Right lung (tissue), 2 donors: ENCODE measurements at regions not wholly inside any gene's neighbourhood (a gene's known extent, or its start where the extent isn't known, plus 50 kb on each side); places are given as distances from the start of the nearest gene placed in this dataset.

Source experiments
- DNase-seq, 2 donors: peaks; one replicate each; pipeline ENCODE4 v3.0.0-alpha.2; 2013

DNA sequence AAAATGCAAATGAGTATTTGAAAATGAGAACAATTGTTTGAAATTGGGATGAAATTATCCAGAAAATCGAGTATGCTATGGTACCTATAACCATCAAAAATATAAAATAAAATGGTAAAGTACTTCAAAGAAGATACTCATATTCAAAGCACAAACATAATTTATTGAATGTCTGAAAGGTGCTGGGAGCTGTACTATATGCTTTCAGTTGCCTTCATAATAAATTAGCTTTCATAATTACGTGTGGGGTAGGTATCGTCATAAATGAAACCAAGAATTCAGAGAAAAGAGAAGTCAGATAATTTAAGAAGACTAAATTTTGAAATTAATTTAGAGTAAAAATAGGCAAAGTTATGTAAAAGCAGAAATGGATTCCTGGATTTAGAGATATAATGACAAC is 721.9 kb upstream of the ACVR2A start:
- no peak for DNase-seq

DNA sequence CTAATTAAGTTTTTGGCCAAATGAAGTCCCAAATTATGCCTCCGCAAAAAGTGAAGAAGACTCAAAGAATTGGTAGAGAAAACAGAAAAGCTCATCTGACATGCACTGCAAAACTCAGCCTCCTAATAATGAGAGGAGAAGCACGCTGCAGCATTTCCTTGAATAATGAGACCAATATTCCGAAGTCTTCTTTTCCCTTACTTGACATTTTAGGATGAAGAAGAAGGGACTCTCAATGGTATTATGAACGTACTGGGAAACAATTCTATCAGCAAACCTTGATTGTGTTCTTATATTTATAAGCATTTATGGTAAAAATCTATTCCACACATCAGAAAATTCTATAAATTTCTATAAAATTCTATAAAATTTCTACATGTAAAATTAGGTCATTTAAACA is 733.9 kb upstream of the ACVR2A start:
- DNase-seq: no peak

DNA sequence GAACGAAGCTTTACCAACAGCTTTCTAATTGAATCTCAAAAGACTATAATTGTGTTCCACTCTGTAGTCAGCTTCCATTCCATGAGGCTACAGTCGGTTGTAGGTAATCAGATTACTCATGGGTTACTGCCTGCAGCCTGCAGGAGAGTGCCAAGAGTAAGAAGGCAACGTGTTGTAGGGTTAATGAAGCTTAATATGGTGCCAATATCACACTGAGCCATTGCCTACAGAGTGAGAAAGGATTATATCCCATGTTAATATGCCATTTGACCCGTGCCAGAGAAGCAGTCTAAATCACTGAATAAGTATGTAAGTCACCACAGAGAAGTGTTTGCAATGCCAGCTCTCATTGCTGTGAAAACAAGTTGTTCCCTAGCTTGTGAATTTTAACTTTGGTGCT is 734.5 kb upstream of the ACVR2A start:
- DNase-seq: no peak

DNA sequence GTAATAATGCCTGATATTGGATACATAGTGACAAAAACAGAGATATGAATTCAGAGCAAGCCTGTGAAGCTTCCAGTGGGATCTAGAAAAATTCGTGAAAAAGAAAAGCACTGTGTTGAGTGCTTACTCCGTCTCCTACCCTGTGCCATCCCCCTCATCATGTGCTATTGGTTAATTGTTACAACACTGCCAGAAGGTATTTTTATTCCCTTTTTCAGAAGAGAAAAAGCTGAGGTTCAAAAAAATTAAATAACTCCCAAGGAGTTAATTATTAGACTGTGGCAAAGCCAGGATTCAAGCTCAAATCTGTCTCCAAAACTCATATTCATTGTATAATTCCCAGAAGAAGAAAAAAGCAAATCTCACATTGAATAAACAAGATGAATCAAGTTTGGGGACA is 735.5 kb upstream of the ACVR2A start:
- DNase-seq: no peak

DNA sequence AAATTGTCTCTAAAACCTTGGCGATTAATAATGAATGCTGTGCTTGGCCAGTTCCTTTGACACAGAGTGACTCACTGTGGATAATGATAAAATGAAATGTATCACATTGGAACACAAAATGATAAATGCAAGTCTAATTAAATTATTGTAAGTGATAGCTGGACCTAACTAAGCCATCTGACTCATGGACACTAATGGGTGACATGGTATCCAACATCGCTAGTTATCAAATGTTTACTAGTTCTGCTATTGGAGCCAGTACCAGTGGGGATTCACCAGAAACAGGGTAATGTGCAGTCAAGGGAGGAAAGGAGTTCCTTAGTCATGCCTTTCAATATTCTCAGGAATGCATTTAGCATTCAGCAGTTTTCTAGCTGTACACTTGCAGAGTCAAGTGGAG is 736.3 kb upstream of the ACVR2A start:
- no peak for DNase-seq

DNA sequence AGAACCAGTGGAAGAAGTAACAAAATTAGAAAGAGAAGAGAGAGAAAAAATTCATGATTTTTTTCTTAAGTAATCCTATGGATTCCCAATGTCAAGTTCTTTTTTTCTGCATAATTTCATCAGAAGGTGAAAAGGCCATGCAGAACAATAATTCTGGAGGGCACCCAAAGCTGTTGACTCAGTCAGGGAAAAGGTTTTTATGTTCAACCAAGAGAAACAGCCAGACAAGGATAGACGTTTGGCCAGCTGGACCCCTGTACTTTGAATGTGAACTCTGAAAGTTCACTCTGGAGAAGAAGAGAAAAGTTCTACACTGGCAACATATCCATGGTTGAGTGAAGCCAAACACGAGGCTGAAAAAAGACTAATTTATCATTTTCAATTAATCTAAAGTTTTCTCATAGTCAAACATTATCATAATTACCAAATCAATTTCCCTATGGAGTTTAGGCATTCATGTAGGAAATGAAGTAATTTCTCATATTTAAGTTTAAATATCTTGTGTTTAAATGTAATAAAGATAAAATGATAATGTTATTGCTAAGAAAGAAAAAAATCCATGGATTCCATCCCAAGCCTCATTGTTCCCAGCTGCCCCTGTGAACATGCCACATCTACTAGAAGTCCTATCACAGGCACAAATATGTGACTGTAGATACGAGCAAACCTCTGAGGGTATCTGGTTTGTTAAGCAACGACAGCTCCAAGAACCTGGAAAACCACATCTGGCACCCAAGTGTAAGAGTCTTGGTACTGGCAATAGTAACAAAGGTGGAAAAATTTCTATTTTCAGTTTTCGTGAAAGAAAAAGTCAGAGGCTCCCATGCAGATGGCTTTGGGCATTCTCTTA is 742.7 kb upstream of the ACVR2A start:
- no peak for DNase-seq

DNA sequence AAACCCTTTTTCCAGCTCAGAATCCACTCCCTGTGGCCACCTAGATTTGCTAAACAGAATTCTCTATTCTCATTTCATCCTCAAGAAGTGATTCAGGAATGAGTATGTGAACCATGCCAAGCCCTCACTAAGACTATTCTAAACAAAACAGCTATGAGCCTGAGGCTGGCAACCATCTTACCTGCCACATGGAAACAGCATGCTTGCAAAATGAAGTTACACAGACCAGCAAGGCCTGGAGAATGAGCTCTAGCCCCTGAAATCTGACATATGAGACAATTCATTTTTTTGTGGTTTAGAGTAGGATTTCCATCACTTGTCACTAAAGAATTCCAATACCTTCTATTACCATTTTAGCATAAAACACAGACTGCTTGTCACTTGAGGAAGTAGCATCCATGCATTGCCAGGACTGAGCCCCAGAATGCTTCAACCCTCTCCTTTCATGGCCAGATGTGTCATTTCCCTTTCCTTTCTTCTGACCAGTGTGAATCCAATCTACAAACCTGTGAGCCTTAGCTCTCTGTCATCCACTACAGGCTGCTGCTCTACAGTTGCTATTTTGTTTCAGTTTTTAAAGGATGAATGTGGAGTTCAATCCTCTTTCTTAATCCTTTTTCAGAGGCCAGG is 744.3 kb upstream of the ACVR2A start:
- DNase-seq: no peak

DNA sequence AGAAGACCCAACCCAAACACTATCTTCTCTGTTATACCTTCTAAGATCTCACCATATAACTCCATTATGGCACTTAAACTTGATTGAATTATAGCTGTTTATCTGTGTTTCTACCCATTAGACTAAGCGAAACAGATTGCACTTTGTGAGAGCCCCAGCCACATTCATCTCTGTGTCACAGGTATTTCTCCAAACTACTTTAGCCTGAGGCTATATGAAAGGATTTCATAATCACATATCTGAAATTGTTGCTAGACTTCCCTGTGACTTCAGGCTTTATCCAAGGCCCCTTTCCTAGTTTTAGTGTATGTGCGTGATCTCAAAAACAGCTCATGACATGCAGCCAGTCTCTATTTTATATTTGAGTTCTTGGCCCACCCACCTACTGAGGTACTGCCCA is 745.0 kb upstream of the ACVR2A start:
- no peak for DNase-seq

DNA sequence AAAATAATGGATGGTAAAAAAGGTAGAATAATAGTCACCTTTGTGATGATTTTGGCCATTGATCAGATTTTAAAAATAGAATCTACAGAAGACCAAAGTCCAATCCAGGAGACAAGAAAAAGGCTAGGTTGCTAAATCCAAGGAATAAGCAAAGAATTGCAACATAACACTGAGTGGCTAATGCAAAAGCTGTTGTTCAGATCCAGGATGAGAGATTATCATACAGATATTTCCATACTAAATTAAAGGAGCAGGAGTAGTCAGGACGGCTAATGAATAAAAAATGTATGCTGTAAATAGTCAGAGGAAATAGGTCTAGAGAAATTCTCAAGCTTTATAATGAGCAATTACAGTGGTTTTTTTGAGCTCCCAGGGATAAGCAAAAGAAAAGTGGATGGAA is 745.9 kb upstream of the ACVR2A start:
- DNase-seq: no peak

DNA sequence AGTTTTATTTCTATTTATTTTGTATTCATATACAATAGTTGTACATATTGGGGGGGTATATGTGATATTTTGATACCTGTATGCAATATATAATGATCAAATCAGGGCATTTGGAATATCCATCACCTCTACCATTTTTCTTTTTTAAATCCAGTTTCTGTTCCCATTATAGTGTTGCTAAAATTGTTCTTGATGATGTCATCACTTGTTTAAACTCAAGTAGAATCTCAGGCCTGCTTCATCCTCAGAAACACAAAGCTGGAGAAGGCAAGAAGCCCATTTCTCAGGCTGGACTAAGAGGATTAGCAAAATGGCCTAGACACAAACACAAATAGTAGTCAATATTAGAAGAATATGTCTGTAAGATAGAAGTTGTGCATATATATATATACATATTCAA is 747.1 kb upstream of the ACVR2A start:
- DNase-seq: no peak

DNA sequence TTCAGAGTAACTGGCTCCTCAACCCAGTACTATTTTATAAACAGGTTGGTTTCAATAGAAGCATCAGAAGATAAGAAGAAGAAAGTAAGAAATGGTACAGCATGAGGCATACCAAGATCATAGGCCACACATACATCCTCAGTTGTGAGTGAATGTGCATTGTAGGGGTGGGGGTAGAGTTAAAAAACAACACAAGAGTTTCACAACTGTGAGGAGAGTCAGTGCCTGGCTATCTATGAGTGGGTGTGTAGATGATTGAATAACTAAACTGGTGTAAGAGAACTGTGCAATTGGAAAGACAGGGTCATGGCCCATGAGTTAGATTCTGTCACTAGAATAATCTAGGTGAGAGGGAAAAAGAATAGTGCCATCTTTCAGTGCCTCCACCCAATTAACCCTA is 748.2 kb upstream of the ACVR2A start:
- no peak for DNase-seq

DNA sequence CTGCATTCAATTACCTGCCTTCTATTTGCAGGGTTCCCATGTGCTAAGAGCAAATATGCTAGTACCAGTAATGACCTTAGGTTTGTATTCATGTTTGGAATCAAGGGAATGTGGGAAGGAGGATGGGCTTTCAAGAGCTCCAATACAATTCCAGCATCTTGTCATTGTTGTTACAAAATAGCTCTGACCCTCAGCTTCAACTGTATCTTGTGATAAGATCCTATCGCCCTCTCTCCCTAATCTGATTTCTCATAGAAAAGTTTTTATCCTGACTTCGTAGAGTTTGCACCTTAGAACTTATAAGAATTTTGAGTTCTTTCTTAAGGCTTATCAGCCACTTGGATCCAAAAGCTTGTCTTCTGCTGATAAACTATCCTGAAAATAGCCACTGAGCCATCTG is 749.5 kb upstream of the ACVR2A start:
- DNase-seq: no peak

DNA sequence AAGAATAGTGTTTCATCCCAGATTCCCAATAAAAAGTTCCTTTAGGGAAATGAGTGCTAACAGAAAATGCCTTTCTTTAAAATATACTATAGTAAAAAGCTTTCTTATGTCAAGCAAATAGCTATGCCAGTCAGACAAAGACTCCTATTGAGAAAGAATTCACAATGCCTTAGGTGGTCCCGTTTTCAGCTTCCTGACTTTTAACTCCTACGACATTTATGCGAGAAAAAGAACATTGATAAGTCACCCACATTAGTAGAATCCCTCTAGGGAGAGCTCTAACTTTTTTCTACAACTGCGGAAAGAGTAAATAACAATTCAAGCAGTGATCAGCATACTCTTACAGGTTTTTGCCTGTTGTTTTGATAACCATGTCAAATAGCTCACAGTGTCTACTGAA is 750.8 kb upstream of the ACVR2A start:
- DNase-seq: no peak

DNA sequence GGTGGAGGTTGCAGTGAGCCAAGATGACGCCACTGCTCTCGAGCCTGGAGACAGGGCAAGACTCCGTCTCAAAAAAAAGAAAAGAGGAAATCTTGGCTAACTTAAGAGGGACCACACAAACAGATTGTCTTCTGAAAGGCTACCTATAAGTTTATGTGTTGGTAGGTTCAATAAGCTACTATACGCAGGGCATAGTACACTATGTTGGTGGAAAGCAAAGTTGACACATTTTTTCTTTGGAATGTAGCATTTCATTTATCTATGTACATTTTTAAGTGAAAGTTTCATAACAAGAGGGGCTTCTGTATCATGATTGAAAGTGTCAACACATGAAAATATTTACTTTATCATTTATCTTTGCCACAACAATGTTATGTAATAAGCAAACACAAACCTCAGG is 752.6 kb upstream of the ACVR2A start:
- no peak for DNase-seq

DNA sequence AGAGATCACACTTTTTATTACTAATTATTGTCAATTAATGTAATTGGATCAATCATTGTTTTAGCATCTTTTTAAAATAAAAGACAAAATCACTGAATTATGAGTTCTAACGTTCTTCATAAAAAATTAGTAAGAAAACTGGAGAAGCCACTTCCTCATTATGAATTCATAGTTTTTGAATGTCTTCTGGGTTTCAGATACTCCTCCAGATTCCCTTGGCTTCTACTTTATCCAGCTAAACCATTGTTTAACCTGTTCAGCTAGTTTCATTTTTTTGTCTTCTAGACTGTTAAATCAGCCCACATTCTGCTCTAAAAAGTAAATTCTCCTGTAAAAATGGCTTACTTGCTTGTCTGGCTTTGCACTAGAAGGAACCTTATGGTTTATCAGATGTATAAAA is 753.4 kb upstream of the ACVR2A start:
- no peak for DNase-seq

DNA sequence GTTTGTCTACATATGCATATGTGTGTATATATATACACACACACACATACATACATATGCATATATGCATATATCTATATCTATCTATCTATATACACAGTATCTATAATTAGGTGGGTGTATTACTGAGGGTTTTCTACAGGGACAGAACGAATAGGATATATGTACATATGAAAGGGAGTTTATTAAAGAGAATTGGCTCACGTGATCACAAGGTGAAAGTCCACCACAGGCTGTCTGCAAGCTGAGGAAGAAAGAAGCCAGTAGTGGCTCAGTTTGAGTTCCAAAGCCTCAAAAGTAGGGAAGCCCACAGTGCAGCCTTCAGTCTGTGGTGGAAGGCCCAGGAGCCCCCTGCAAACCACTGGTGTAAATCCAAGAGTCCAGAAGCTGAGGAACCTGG is 756.0 kb upstream of the ACVR2A start:
- no peak for DNase-seq

DNA sequence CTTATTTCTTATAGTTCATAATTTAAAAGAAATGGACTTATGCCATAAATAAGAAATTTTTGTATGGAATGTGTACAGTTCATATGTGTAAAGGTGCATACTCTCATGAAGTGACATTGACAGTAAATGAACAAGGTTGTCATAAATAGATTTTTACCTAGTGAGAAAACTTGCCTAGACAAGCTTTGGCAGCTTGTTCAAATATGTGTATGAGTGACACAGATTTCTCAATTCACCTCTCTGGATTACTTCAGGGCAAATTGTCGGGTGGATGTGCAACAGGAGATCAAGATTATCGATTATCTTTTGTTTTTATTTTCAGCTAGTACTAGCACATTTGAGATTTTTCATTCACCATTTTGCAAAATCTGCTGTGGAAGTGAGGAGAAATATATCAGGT is 758.1 kb upstream of the ACVR2A start:
- no peak for DNase-seq

DNA sequence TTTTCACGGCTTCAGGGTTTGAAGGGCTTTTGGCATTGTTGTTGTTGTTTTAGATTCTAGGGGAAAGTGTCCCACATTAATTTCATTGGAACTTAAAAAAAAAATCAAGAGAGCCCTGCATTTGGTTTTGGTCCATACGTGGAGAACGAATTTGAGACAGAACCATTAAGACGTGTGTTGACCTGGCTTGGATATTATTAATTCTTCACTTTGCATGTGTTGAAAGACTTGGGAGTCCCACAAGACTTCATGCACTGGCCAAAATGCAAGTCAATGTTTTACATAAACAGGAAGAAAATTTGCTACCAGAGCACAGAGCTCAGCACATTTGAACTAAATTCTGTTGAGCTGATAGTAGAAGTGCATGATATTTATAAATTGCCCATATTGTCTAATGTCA is 761.2 kb upstream of the ACVR2A start:
- no peak for DNase-seq

DNA sequence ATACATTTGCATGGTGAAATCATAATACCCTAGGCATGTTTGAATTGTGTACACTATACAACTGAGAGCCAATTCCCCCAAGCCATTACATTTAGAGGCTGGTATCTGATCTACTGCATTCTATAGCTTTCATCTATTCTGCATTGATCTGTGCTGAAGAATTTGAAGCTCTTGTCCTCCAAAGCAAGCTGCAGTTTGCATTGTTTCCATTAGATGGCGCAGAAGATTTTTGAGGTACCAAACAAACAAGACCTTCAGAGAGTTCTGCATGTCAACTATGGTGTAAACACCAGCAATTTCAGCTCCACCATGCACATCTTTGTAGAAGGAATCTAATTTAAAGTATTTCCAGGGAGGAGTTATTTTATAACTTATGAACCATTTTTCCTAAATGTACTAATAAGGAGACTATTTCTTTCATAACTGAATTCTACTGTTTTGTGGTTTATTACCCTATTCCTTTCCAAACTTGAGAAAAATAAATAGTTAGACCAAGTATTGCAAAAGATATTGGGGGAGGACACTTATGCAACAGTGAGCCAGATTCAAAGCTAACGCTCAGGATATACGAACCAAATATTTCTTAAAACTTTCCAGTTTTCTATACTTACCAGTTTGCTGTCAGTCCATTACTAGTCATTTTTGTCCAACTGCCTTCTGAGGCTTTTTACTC is 761.8 kb upstream of the ACVR2A start:
- peak in 1 of 2 donors; percentile 34 for DNase-seq

DNA sequence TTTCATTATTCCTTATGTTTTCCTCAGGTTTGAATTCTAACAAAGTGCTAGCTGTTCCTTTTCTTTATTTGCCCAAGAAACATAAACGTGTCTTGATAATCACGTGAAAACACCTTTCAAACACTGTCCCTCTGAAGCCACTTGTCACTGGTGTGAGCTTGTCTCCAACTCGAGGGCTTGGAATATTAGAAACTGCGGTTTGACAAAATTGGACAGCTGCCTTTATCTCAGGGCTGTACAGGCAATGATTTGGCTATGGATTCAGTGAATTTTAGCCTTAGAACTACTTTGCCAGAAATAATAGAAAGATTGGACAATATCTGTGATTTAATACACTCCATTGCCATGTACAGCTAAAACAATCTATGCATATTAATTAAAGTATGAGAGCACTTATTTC is 763.0 kb upstream of the ACVR2A start:
- no peak for DNase-seq

DNA sequence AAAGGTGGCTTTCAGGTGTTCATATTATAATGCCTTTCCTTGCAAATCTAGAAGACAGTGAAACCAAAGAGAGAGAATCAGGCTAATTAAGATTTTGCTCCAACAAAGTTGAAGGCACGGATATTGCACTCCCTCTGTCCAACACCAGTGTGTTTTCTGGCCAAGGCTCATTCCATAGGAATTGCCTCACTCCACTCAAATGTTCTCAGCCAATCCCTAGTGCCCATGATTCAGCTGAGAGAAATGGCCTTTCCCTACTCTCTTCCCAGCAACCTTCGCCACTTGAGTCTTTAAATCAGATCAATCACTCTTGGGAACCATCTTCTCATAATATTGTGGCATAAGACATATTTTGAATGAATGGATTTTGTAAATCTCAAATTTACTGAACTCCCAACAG is 768.2 kb upstream of the ACVR2A start:
- no peak for DNase-seq

DNA sequence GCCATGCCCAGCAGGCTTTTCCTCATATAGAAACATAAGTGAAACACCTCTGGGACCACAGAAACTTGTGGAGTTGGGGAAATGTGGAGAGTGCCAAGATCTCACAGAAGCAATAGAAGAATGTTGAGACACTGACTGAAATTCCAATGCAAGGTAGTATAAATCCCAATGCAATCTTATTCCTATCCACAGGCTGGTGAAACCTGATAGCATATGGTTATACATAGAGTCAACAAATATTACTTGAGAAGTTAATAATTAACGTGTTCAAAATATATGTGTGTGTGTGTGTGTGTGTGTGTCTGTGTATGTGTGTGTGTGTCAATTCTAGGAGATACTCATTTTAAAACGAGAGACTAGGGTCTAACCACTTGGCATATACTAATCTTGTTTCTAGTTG is 776.8 kb upstream of the ACVR2A start:
- DNase-seq: no peak

DNA sequence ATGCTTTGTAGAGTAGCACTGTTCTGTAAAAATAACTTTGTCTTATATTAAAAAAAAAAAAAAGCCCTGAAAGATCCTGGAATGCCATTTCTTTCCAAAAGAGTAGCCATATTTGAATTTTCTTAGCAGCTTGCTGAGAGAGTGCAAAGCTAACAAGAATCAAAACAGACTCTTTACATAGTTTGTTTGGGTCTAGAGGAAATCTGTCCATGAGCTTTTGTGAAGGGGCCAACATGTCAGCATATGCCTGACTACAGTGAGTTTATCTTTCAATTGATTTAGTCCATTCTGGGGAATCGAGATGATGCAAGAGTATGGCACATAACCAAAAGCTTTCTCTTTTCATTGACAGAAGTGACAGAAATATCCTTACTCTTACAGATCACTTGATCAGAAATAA is 777.7 kb upstream of the ACVR2A start:
- no peak for DNase-seq
